CD14-positive monocyte (primary cell): ENCODE measurements at regions not wholly inside any gene's neighbourhood (a gene's known extent, or its start where the extent isn't known, plus 50 kb on each side); places are given as distances from the start of the nearest gene placed in this dataset.

ENCODE experiments used
- DNase-seq, 3 donors: peaks; one replicate each; pipeline ENCODE4 v3.0.0-alpha.2; 2011 to 2022
- H2AFZ ChIP-seq: 2 replicates; pipeline ENCODE4 v1.6.0; 2012; ENCODE audit warnings: mild to moderate bottlenecking, low read depth, low read length, inconsistent platforms; ENCODE audit not compliant: insufficient read depth, poor library complexity, severe bottlenecking
- H3K27ac ChIP-seq, 2 donors: 1 replicate in 1 of 2; 2 replicates in 1 of 2; pipeline ENCODE4 v1.5.1; 2012 to 2013; ENCODE audit warnings: low read length in 2 of 2, control low read depth in 1 of 2, inconsistent platforms in 1 of 2, low read depth in 1 of 2, mild to moderate bottlenecking in 1 of 2
- H3K27me3 ChIP-seq, 2 donors: one replicate each; pipeline versions ENCODE4 v1.6.0 to v1.6.1; 2011 to 2013; ENCODE audit warnings: low read length in 2 of 2; ENCODE audit not compliant: control insufficient read depth in 2 of 2, insufficient read depth in 2 of 2
- H3K36me3 ChIP-seq, 2 donors: replicated peaks in 1 of 2; 1 replicate in 1 of 2; 2 replicates in 1 of 2; pipeline versions ENCODE4 v1.5.1 to v1.6.1; 2012 to 2013; ENCODE audit warnings: low read length in 2 of 2, control low read depth in 1 of 2, inconsistent platforms in 1 of 2, mild to moderate bottlenecking in 1 of 2; ENCODE audit not compliant: insufficient read depth in 2 of 2, control insufficient read depth in 1 of 2
- H3K4me1 ChIP-seq, 2 donors: 1 replicate in 1 of 2; 2 replicates in 1 of 2; pipeline versions ENCODE4 v1.5.1 to v1.6.1; 2012 to 2013; ENCODE audit warnings: low read length in 2 of 2, control low read depth in 1 of 2, inconsistent platforms in 1 of 2, mild to moderate bottlenecking in 1 of 2, moderate library complexity in 1 of 2; ENCODE audit not compliant: insufficient read depth in 2 of 2, control insufficient read depth in 1 of 2
- H3K4me2 ChIP-seq: replicated peaks from 2 replicates; pipeline ENCODE3; 2012; ENCODE audit warnings: low read length, moderate library complexity, mild to moderate bottlenecking; ENCODE audit not compliant: poor library complexity, severe bottlenecking; ENCODE audit errors: extremely low read depth
- H3K4me3 ChIP-seq, 3 experiments: fragments of 200-600 bp in 1 of 3; sonication (generic) in 1 of 3; replicated peaks in 1 of 3; 1 replicate in 2 of 3; 2 replicates in 1 of 3; pipeline ENCODE4 v1.5.1; 2011 to 2013; ENCODE audit warnings: low read length in 3 of 3, mild to moderate bottlenecking in 3 of 3, control low read depth in 2 of 3, low read depth in 2 of 3, inconsistent platforms in 1 of 3, moderate library complexity in 1 of 3
- H3K79me2 ChIP-seq: 2 replicates; pipeline ENCODE4 v1.6.0; 2012; ENCODE audit warnings: mild to moderate bottlenecking, control low read depth, inconsistent platforms, low read length, moderate library complexity; ENCODE audit not compliant: insufficient read depth
- H3K9ac ChIP-seq: 2 replicates; pipeline ENCODE4 v1.6.0; 2017; ENCODE audit warnings: low read length, mild to moderate bottlenecking; ENCODE audit not compliant: insufficient read depth, poor library complexity, severe bottlenecking
- H3K9me3 ChIP-seq, 2 donors: replicated peaks in 1 of 2; 1 replicate in 1 of 2; 2 replicates in 1 of 2; pipeline versions ENCODE4 v1.5.1 to v1.6.1; 2012 to 2013; ENCODE audit warnings: low read length in 2 of 2, control low read depth in 1 of 2; ENCODE audit not compliant: control insufficient read depth in 1 of 2, insufficient read depth in 1 of 2
- H4K20me1 ChIP-seq: 2 replicates; pipeline ENCODE4 v1.6.0; 2012; ENCODE audit warnings: mild to moderate bottlenecking, low read length, control low read depth, moderate library complexity; ENCODE audit not compliant: insufficient read depth
- H3K27ac Mint-ChIP-seq, 7 donors: one replicate each; pipeline ENCODE4 v1.8.0; 2020; ENCODE audit warnings: mild to moderate bottlenecking in 7 of 7, mixed read lengths in 7 of 7, moderate library complexity in 6 of 7, inconsistent platforms in 2 of 7
- H3K27me3 Mint-ChIP-seq, 3 donors: one replicate each; pipeline ENCODE4 v1.8.0; 2021 to 2022; ENCODE audit warnings: low read depth in 3 of 3, mild to moderate bottlenecking in 3 of 3, mixed read lengths in 3 of 3, moderate library complexity in 3 of 3, inconsistent platforms in 1 of 3
- H3K36me3 Mint-ChIP-seq, 2 donors: one replicate each; pipeline ENCODE4 v1.8.0; 2020; ENCODE audit warnings: mixed read lengths in 2 of 2, inconsistent platforms in 1 of 2, mild to moderate bottlenecking in 1 of 2
- H3K4me1 Mint-ChIP-seq: one replicate; pipeline ENCODE4 v1.8.0; 2020; ENCODE audit warnings: mild to moderate bottlenecking, mixed read lengths
- H3K4me3 Mint-ChIP-seq, 2 donors: one replicate each; pipeline ENCODE4 v1.8.0; 2020; ENCODE audit warnings: mild to moderate bottlenecking in 2 of 2, mixed read lengths in 2 of 2, moderate library complexity in 1 of 2
- H3K9me3 Mint-ChIP-seq, 7 donors: one replicate each; pipeline ENCODE4 v1.8.0; 2020 to 2022; ENCODE audit warnings: mixed read lengths in 7 of 7, mild to moderate bottlenecking in 6 of 7, moderate library complexity in 6 of 7, inconsistent platforms in 2 of 7
- WGBS: methylation state at CpG from one replicate; pipeline ENCODE4 v1.1.5; 2013; ENCODE audit warnings: missing lambda C conversion rate; ENCODE audit not compliant: insufficient coverage; 5-methylcytosine and 5-hydroxymethylcytosine counted together
- intact Hi-C, 2 donors: fragments of 100-400 bp; cut with micrococcal nuclease; formaldehyde crosslinking; loops; one replicate each; pipeline versions ENCODE4 v1.15.0 to v1.15.1; 2023
- TF ChIP-seq, protein P1 (sequence below): fragments of 200-600 bp; IDR thresholded peaks from one replicate; pipeline ENCODE4 v1.8.0; 2022; ENCODE audit warnings: antibody characterized with exemption, mild to moderate bottlenecking

GRCh38 chr13:107832500-107833100 is 382.7 kb downstream of the LIG4 start:
- H3K4me1 Mint-ChIP-seq: no peaks in the 10 kb centered on the region
- H3K4me3 Mint-ChIP-seq: no peak overlapping the region
- Histone ChIP-seq H3K4me2 (no peak overlapping the region), H3K9me3 (no peaks in the 10 kb centered on the region), H3K36me3 (no peaks in the 10 kb centered on the region), H4K20me1 (no peaks in the 10 kb centered on the region), H2AFZ (no peak overlapping the region), H3K4me3 (no peak overlapping the region), H3K4me1 (no peaks in the 10 kb centered on the region), H3K27me3 (no peaks in the 10 kb centered on the region), H3K79me2 (no peaks in the 10 kb centered on the region), H3K27ac (no peak overlapping the region), H3K9ac (no peak overlapping the region)
- H3K36me3 Mint-ChIP-seq: no peaks in the 10 kb centered on the region
- TF ChIP-seq, protein P1, sequence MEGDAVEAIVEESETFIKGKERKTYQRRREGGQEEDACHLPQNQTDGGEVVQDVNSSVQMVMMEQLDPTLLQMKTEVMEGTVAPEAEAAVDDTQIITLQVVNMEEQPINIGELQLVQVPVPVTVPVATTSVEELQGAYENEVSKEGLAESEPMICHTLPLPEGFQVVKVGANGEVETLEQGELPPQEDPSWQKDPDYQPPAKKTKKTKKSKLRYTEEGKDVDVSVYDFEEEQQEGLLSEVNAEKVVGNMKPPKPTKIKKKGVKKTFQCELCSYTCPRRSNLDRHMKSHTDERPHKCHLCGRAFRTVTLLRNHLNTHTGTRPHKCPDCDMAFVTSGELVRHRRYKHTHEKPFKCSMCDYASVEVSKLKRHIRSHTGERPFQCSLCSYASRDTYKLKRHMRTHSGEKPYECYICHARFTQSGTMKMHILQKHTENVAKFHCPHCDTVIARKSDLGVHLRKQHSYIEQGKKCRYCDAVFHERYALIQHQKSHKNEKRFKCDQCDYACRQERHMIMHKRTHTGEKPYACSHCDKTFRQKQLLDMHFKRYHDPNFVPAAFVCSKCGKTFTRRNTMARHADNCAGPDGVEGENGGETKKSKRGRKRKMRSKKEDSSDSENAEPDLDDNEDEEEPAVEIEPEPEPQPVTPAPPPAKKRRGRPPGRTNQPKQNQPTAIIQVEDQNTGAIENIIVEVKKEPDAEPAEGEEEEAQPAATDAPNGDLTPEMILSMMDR: no peak
- intact Hi-C loops: no loop called here
- no peaks in the 10 kb centered on the region for H3K27me3 Mint-ChIP-seq
- DNase-seq: no peak
- H3K9me3 Mint-ChIP-seq: peaks cover 0 to 7% (median 0%) of the 10 kb centered on the region in 7 donors
- 89% methylated on average over 10 of the region's 10 CpGs for WGBS
- no peak overlapping the region for H3K27ac Mint-ChIP-seq

GRCh38 chr13:107830804-107831203 is 384.5 kb downstream of the LIG4 start:
- no peak for DNase-seq
- no peaks in the 10 kb centered on the region for H3K79me2 ChIP-seq
- H3K27me3 ChIP-seq: no peaks in the 10 kb centered on the region
- no peak overlapping the region for H2AFZ ChIP-seq
- no peaks in the 10 kb centered on the region for H3K9me3 ChIP-seq
- H4K20me1 ChIP-seq: no peaks in the 10 kb centered on the region
- H3K4me2 ChIP-seq: no peak overlapping the region
- H3K4me1 Mint-ChIP-seq: no peaks in the 10 kb centered on the region
- H3K36me3 ChIP-seq: no peaks in the 10 kb centered on the region
- intact Hi-C loops: no loop called here
- no peaks in the 10 kb centered on the region for H3K36me3 Mint-ChIP-seq
- TF ChIP-seq, protein P1: no peak
- H3K4me1 ChIP-seq: no peaks in the 10 kb centered on the region
- H3K27ac Mint-ChIP-seq: no peak overlapping the region
- H3K9me3 Mint-ChIP-seq: peaks cover 0 to 12% (median 0%) of the 10 kb centered on the region in 7 donors
- 100% methylated on average over 2 of the region's 3 CpGs for WGBS
- no peak overlapping the region for H3K9ac ChIP-seq
- H3K4me3 ChIP-seq: no peak overlapping the region
- H3K27me3 Mint-ChIP-seq: no peaks in the 10 kb centered on the region
- no peak overlapping the region for H3K27ac ChIP-seq
- no peak overlapping the region for H3K4me3 Mint-ChIP-seq
